Peyer's patch (tissue), 4 donors: ENCODE measurements at regions not wholly inside any gene's neighbourhood (a gene's known extent, or its start where the extent isn't known, plus 50 kb on each side); places are given as distances from the start of the nearest gene placed in this dataset.

Source experiments
- DNase-seq, 3 donors: peaks; one replicate each; pipeline ENCODE4 v3.0.0-alpha.2; 2017 to 2019
- H3K27ac ChIP-seq, 4 donors: fragments of 200-600 bp; sonication (generic); one replicate each; pipeline ENCODE4 v1.5.1; 2016 to 2019
- H3K27me3 ChIP-seq, 2 donors: fragments of 200-600 bp; sonication (generic); one replicate each; pipeline ENCODE4 v1.5.1; 2019
- H3K36me3 ChIP-seq, 3 donors: fragments of 200-600 bp; sonication (generic); one replicate each; pipeline ENCODE4 v1.5.1; 2016 to 2019
- H3K4me1 ChIP-seq, 4 donors: fragments of 200-600 bp; sonication (generic); one replicate each; pipeline ENCODE4 v1.5.1; 2016 to 2019
- H3K4me3 ChIP-seq, 4 donors: fragments of 200-600 bp; sonication (generic); 1 replicate in 3 of 4; 2 replicates in 1 of 4; pipeline ENCODE4 v1.5.1; 2016 to 2019; ENCODE audit warnings: mild to moderate bottlenecking in 1 of 4
- H3K9me3 ChIP-seq, 4 donors: fragments of 200-600 bp; sonication (generic); one replicate each; pipeline ENCODE4 v1.5.1; 2016 to 2019; ENCODE audit warnings: mild to moderate bottlenecking in 1 of 4
- POLR2A ChIP-seq, 2 donors: fragments of 450-650 bp; IDR thresholded peaks; one replicate each; pipeline ENCODE4 v1.5.1; 2017; ENCODE audit warnings: antibody characterized with exemption in 2 of 2, mild to moderate bottlenecking in 2 of 2, moderate library complexity in 2 of 2
- TF ChIP-seq, protein P1 (sequence below), 6 experiments: fragments of 450-650 bp in 4 of 6; fragments of 200-600 bp in 2 of 6; sonication (generic) in 1 of 6; IDR thresholded peaks; one replicate each; pipeline ENCODE4 v1.5.1; 2017 to 2019; ENCODE audit warnings: antibody characterized with exemption in 6 of 6, mild to moderate bottlenecking in 3 of 6, moderate library complexity in 1 of 6

- Histone ChIP-seq H3K4me3 (no peak overlapping the region), H3K27me3 (no peaks in the 10 kb centered on the region), H3K4me1 (no peaks in the 10 kb centered on the region), H3K9me3 (no peaks in the 10 kb centered on the region), H3K36me3 (no peaks in the 10 kb centered on the region), H3K27ac (no peak overlapping the region)
- TF ChIP-seq POLR2A (IDR thresholded peaks at IDR 0.05) = no peak
- TF ChIP-seq, protein P1, sequence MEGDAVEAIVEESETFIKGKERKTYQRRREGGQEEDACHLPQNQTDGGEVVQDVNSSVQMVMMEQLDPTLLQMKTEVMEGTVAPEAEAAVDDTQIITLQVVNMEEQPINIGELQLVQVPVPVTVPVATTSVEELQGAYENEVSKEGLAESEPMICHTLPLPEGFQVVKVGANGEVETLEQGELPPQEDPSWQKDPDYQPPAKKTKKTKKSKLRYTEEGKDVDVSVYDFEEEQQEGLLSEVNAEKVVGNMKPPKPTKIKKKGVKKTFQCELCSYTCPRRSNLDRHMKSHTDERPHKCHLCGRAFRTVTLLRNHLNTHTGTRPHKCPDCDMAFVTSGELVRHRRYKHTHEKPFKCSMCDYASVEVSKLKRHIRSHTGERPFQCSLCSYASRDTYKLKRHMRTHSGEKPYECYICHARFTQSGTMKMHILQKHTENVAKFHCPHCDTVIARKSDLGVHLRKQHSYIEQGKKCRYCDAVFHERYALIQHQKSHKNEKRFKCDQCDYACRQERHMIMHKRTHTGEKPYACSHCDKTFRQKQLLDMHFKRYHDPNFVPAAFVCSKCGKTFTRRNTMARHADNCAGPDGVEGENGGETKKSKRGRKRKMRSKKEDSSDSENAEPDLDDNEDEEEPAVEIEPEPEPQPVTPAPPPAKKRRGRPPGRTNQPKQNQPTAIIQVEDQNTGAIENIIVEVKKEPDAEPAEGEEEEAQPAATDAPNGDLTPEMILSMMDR (IDR thresholded peaks at IDR 0.05) = no peak
- no peak for DNase-seq
Measured at GRCh38 chrX:116384406-116384954, 51.9 kb upstream of the SLC6A14 start.
